ENCODE measurements at regions not wholly inside any gene's neighbourhood (a gene's known extent, or its start where the extent isn't known, plus 50 kb on each side); places are given as distances from the start of the nearest gene placed in this dataset.

GRCh38 chr11:123351375-123351774 is 78.7 kb upstream of the GRAMD1B start:
- no peak for TF ChIP-seq CTCF (IDR thresholded peaks at IDR 0.05; ENCODE audit: low read depth, low read length)
- no peak for TF ChIP-seq MAX (IDR thresholded peaks at IDR 0.05; ENCODE audit: low read depth, low read length)
- TF ChIP-seq POLR2A (IDR thresholded peaks at IDR 0.05; ENCODE audit: extremely low read depth, insufficient read length), result no peak

Measured in NB4 (cell line).